ENCODE measurements at regions not wholly inside any gene's neighbourhood (a gene's known extent, or its start where the extent isn't known, plus 50 kb on each side); places are given as distances from the start of the nearest gene placed in this dataset.

DNA sequence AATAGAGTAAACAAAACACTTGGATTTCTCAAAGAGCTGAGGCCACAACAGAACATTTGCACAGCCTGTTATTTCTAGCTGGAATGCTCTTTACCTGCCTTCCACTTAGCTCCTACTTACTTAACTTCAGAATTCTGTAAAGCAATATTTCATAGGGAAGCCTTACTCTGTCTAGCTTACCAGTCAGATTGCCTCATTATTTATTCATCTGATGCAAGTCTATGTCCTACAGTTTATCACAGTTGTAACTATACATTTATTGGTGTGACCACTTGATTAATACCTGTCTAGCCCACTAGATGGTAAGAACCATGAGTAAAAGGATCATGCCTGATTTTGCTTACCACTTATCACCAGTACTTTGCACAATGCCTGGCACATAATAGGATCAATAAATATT, 56.1 kb upstream of the ME3 start:
- no peak for DNase-seq (ENCODE audit: low read depth, low spot score)
- ChIA-PET POLR2A (no interaction called here), CTCF (interaction anchor here (1.5 to 1.6 kb wide), 2 partner anchors 9 to 11 kb away, joined by 3 to 4 read pairs; no protein-coding TSS in a partner anchor)
- no peak for TF ChIP-seq CTCF (IDR thresholded peaks at IDR 0.05; ENCODE audit: insufficient read depth, low read length, missing control alignments)
- no peak overlapping the region for H3K4me3 ChIP-seq (ENCODE audit: low read depth, low read length)

DNA sequence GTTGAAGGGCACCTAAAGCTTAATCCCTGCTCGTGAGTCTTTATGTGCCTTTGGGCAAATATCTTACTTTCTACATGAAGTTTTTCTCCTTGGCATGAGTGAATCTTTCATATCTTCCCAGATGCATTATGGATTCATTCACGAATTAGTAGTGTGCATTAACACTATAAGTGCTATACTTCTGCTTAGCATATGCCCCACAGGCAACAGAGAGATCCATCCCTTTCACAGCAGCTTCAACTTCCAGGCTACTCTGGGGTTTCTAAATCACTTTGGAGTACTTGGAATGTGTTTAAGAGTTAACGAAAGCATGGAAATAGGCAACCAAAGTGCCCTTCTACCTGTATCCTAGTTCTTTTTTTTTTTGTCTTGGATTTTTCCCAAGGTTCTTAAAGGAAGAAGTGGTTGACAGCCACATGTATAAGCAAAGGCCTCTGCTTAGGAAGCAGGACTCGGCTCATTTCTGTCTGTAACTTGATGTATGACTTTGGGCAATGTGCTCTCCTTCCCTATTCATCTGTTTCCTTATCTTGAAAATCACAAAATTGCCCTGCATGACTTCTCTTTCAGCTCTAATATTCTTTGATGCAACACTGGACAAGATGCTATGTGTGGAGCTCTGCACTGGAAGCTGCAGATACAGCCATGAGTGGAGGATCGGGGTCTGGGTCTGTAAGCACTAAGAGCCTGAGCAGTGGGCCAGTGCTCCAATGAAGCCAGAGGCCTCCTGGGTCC, 54.5 kb upstream of the ME3 start:
- ChIA-PET POLR2A (interaction anchor here (0.6 to 1.1 kb wide), 3 partner anchors 20 to 75 kb away, joined by 3 to 6 read pairs (median 4); no protein-coding TSS in a partner anchor), CTCF (interaction anchor here (1.7 kb wide), 2 partner anchors 9 to 118 kb away, joined by 3 to 5 read pairs; no protein-coding TSS in a partner anchor)
- no peak for TF ChIP-seq CTCF (IDR thresholded peaks at IDR 0.05; ENCODE audit: insufficient read depth, low read length, missing control alignments)
- no peak overlapping the region for H3K4me3 ChIP-seq (ENCODE audit: low read depth, low read length)
- DNase-seq (ENCODE audit: low read depth, low spot score) = no peak

DNA sequence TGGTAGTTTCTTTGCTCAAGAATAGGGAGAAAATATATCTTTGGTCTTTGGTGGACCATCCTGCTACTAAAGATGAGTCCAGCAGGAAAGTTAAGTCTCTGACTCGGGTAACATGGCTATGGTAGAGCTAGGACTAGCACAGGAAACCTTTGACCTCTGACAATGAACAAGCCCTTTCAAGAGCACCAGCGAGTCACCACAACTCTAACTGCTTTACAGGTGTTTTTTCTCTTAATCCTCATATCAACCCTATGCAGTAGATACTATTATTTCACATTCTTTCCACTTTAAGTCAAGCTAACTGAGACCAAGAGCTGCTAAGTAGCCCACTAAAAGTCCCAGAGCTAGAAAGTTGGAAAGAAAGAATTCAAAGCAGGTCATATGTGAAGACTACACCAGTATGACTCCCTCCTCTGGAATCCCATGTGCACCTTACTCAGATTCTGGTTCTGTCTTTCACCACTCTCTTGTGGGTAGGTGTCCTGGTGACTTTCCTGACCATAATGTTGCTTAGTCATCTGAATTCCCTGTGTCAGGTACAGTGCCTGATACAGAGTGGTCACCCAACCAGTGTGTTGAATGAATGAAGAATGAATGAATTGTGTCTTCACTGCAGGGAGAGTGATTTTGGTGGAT, 53.8 kb upstream of the ME3 start:
- DNase-seq (ENCODE audit: low read depth, low spot score) = no peak

DNA sequence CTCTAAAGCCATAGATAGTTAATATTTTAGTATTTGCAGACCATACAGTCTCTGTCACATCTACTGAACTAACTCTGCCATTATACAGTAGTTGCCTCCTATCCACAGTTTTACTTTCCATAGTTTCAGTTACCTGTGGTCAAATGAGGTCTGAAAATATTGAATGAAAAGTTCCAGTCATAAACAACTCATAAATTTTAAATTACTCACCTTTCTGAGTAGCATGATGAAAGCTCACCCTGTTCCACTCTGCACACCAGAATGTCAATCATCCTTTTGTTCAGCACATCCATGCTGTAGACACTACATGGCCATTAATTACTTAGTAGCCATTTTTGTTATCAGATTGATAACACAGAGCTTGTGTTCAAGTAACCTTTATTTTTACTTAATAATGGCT, 51.7 kb upstream of the ME3 start:
- ChIA-PET CTCF (no interaction called here), POLR2A (no interaction called here)
- no peak overlapping the region for H3K4me3 ChIP-seq (ENCODE audit: low read depth, low read length)
- no peak for TF ChIP-seq CTCF (IDR thresholded peaks at IDR 0.05; ENCODE audit: insufficient read depth, low read length, missing control alignments)
- no peak for DNase-seq (ENCODE audit: low read depth, low spot score)

More for the DNA sequence above, 53.8 kb upstream of the ME3 start:
- ChIA-PET POLR2A (interaction anchor here (0.6 to 1.1 kb wide), 3 partner anchors 21 to 76 kb away, joined by 3 to 6 read pairs (median 4); no protein-coding TSS in a partner anchor), CTCF (interaction anchor here (1.7 kb wide), 2 partner anchors 10 to 117 kb away, joined by 3 to 5 read pairs; no protein-coding TSS in a partner anchor)
- TF ChIP-seq CTCF (IDR thresholded peaks at IDR 0.05; ENCODE audit: insufficient read depth, low read length, missing control alignments) = no peak
- H3K4me3 ChIP-seq (ENCODE audit: low read depth, low read length) = no peak overlapping the region

DNA sequence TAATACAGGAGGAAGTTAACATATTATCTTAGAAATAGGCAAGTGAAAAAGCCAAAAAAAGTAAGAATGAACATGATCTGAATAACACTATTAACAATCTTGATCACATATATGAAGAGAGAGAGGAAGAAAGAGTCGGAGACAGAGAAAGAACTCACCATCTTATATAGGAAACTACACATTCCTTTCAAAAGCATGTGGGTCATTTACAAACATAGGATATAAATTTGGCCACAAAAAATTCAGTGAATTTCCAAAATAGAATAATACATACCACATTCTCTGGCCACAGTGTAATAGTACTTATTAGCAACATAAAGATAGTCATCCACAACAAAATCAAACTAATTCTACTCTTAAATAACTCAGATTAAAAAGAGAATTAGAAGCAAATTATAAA, 50.9 kb upstream of the ME3 start:
- no peak overlapping the region for H3K4me3 ChIP-seq (ENCODE audit: low read depth, low read length)
- ChIA-PET POLR2A (no interaction called here), CTCF (interaction anchor here (1.2 kb wide), 1 partner anchor 13 kb away, joined by 3 read pairs; no protein-coding TSS in a partner anchor)
- TF ChIP-seq CTCF (IDR thresholded peaks at IDR 0.05; ENCODE audit: insufficient read depth, low read length, missing control alignments) = no peak
- no peak for DNase-seq (ENCODE audit: low read depth, low spot score)

GRCh38 chr11:86722748-86723147, 50.3 kb upstream of the ME3 start:
- no peak for TF ChIP-seq CTCF (IDR thresholded peaks at IDR 0.05; ENCODE audit: insufficient read depth, low read length, missing control alignments)
- ChIA-PET POLR2A (interaction anchor here (0.8 kb wide), 1 partner anchor 83 kb away, joined by 3 read pairs; no protein-coding TSS in a partner anchor), CTCF (interaction anchor here (1.2 kb wide), 1 partner anchor 14 kb away, joined by 3 read pairs; no protein-coding TSS in a partner anchor)
- no peak overlapping the region for H3K4me3 ChIP-seq (ENCODE audit: low read depth, low read length)
- DNase-seq (ENCODE audit: low read depth, low spot score) = no peak
